NCI-H2107 treated with DMSO at 0.1 percent for 48 hours (cell line): ENCODE measurements at regions not wholly inside any gene's neighbourhood (a gene's known extent, or its start where the extent isn't known, plus 50 kb on each side); places are given as distances from the start of the nearest gene placed in this dataset.
A peak's percentile ranks its signal among the peaks of the same experiment; 100 is the strongest.
"Not testable (repeated sequence)": the region's sequence is repeated elsewhere in the genome, so short reads cannot be mapped to it uniquely, and the experiment has no call there.

ENCODE experiments used
- DNase-seq: peaks from one replicate; lab custom pipeline; 2025; ENCODE audit not compliant: unreplicated experiment; lab: John Stamatoyannopoulos, UW

DNA sequence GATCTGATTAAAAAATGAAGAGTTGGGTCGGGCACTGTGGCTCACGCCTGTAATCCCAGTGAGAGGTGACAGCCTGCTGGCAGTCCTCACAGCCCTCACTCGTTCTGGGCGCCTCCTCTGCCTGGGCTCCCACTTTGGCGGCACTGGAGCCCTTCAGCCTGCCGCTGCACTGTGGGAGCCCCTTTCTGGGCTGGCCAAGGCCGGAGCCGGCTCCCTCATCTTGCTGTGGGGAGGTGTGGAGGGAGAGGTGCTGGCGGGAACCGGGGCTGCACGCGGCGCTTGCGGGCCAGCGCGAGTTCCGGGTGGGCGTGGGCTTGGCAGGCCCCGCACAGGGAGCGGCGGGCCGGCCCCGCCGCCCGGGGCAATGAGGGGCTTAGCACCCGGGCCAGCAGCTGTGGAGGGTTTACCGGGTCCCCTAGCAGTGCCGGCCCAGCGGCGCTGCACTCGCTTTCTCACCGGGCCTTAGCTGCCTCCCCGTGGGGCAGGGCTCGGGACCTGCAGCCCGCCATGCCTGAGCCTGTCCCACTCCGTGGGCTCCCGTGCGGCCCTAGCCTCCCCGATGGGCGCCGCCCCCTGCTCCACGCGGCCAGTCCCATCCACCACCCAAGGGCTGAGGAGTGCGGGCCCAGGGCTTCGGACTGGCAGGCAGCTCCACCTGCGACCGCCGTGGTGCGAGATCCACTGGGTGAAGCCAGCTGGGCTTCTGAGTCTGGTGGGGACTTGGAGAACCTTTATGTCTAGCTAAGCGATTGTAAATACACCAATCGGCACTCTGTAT, 534.1 kb upstream of the ARRDC3 start:
- not testable (repeated sequence) for DNase-seq

DNA sequence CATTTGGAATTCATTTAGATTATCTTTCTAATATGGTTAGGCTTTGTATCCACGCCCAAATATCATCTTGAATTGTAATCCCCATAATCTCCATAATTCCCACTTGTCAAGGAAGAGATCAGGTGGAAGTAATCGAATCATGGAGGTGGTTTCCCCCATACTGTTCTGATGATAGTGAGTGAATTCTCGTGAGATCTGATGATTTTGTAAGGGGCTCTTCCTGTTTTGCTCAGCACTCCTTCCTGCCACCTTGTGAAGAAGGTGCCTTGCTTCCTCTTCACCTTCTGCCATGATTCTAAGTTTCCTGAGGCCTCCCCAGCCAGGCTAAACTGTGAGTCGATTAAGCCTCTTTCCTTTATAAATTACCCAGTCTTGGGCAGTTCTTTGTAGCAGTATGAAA, 527.5 kb upstream of the ARRDC3 start:
- no peak for DNase-seq

DNA sequence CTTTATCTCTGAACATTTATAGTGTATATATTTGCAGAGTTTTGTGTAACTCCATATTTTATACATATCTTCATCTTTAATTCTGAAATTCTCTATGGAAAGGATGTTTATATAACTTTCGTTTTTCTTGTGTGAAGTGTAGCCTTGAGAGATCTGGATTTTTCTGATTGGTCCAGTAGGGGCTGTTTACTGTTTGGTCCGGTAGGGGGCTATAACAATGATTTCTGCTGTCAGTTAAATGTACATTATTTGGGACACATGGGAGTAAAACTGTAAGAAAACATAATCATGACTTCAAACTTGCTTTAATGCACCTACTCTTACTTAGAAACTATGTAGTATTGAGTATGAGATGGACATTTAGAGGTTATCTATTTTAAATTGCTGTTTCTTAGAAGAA, 527.1 kb upstream of the ARRDC3 start:
- no peak for DNase-seq

DNA sequence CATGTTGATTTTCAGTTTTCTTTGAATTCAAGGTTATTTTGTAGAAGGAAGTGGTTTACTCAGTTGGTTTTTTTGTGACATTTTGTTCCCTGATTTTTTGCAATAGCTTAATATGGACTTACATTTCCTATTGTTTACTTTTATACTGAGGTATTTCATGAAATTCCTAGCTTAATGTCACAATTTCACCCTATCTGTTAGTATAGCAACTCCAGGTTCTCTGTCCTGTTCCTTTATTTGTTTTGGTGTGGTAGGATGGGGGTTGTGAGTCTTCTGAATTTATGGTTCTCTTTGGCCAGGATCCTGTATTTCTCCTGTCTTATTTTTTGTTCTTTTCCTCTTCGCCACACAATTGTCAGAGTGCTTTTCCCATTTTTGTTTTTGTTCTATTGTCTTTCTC, 523.4 kb upstream of the ARRDC3 start:
- DNase-seq = no peak

DNA sequence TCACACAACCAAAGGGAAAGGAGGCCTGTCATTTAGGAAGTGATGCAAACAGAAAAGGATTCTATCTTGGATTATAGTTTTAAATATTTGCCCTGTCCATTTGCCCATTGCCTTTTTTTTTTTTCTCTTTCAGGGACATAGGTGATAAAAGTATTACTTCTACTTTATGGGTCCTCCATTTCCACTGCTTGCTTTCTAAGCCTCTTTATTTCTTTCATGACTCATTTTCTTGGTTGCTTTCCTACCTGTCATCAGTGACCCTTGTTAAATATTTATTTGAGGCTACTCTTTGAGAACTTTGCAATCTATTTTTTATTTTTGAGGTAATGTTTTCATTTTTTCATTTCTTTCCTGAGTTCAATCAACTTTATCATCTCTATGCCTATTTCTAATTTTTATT, 522.9 kb upstream of the ARRDC3 start:
- no peak for DNase-seq

DNA sequence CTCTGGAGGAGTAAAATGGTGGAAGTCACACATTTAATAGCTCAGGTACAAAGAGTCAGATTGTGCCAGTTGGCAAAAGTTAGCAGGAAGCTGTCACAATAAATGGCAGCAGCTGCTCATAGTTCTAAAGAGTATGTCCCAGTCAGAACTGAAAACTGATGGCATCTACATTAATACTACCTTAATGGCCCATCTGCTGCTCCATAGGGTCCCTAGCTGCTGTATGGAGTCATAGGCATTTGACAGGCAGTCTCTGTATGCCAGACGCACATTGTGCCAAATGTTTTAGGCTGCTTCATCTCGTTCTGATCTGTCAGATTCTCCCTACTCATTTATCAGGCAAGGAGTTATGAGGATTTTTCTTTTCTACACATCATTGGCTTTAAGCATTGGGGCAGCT, 515.8 kb upstream of the ARRDC3 start:
- DNase-seq = no peak

DNA sequence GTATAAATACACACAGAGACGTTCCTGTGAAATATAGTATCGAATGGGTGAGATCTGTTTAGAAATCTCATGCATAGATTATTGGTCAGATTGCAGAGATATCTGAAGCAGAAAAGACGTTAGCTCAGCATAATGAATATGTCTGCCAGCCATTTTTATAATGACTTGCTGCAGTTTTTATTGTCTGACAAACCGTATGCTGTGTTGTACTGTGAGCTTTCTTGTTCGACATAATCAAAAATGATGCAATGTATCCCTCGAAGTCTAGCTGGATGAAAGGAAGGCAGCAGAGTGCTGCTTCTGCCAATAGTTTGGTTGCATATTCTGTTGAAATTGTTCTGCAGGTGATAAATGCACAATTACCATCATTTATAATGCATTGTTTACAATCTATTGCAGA, 514.9 kb upstream of the ARRDC3 start:
- no peak for DNase-seq

DNA sequence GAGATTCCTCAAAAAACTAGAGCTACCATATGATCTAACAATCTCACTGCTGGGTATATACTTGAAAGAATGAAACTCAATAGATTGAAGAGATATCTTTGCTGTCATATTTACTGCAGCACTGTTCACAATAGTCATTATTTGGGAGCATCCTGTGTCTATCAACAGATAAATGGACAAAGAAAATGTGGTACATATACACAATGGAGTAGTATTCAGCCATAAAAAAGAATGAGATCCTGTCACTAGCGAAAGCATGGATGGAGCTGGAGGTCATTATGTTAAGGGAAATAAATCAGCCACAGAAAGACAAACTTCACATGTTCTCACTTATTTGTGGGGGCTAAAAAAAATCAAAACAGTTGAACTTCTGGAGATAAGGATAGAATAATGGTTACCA, 505.7 kb upstream of the ARRDC3 start:
- no peak for DNase-seq

DNA sequence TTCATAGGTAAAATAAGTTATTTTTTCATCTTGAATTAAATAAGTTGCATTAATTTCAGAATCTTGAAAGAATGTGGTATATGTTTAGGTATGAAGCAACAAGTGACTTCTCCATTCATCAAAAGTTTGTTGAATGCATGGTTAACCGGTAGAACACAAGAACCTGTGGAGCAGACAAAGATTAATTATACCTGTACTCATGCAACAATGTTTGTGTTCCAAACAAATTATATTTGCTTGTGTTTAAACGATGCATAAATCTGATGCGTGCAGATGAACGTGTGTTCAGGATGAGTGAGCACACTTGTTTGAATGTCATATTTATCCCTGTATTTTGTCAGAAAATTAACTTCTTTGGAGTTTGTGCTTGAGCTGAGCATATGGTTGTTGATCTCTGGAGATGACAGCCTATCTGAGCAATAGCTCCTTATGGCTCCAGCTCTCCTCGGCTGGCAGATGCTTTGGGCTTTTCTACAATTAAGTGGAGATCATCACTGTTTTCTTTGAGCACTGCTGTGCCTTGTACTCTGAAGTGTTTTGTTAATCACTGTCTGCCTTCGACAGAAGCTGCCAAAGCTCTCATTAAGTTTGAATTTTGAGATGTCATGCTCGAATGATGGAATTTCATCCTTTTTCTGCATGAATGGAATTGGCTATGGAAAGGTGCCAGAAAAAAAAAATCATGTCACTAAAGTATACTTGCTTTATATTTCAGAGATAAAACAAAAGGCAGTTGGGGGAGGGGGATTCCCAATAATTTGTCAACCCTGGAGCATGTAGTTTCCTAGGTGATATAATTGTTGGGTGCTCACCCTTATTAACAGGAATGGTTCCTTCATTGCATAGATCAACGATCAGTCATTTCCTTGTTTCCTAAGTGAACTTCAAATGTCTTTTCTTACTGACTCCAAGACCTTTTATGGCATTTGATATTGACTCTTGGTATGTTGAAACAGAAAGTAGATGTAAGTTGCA, 502.5 kb upstream of the ARRDC3 start:
- no peak for DNase-seq

DNA sequence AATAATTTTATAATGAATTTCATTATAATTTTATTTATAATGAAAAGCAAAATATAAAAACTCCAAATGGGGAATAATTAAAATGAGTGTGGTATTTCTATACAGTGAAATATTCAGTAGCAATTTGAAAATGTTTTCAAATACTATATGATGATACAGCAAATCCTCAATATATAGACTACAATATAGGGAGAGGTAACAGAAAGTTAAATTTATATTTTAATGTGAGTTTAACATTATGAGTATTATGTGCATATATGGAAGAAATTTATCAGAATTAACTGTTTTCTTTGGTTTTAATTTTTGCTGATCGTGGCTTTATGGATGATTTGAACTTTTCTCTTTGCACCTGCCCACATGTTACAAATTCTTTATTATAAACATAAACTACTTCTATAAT, 500.9 kb upstream of the ARRDC3 start:
- DNase-seq = no peak

DNA sequence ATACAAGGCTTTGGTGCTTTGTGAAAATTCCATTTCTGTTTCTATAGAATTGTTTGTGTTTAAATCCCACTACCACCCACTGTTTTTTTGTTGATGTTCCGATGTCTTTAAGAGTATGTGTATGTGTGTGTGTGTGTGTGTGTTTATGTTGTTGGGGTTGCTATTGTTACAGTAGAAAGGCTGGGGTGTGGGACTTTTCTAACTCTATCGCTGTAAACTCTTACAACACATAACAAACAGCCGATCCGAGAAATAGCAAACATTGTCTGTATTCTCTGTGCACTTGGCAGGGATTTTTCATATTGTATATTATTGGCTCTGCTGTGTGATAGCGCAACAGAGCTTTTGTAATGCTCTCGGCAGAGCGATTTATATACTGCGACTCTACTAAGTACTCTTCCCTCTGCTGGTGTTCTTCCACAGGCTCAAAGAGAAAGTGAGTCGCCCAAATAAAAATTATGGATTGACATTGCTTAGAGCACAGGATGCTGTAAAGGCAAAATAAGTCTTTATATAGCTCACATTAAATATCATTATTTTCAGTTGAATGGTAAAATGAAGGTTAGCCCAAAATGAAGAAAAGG, 492.2 kb upstream of the ARRDC3 start:
- DNase-seq = no peak

DNA sequence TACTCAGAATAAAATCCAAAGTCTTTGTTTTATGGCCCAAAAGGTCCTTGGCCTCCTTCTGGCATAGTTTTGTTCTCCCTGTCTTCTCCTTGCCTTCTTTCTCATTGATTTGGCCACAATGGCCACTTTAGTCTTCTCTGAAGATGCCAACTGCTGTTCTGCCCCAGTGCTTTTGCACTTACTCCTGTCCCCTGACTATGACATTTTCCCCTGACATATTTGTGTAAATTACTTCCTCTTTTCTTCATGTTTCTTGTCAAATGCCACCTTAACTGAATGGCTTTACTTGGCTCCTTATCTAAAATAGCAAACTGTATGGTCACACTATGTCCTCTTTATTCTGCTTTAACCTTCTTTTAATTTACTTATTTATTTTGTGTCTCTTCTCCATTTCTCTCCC, 484.7 kb upstream of the ARRDC3 start:
- DNase-seq = no peak

DNA sequence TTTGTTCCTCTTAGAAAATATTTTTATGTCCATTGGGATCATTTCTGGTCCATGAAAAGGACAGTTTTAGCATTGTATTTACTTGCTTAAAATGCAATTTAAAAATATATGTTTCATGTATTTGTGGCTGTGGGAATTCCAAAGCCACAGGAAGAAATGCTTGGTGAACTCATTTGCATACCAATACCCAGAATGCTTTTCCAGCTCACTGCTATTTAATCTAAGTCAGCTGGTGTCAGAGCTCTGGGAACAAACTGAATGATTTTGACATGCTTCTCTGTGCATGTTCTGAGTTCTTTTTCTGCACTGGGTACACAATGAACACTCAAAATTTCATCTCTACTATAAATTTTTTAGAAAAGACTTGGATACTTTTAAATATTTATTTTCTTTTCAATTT, 482.8 kb upstream of the ARRDC3 start:
- no peak for DNase-seq

DNA sequence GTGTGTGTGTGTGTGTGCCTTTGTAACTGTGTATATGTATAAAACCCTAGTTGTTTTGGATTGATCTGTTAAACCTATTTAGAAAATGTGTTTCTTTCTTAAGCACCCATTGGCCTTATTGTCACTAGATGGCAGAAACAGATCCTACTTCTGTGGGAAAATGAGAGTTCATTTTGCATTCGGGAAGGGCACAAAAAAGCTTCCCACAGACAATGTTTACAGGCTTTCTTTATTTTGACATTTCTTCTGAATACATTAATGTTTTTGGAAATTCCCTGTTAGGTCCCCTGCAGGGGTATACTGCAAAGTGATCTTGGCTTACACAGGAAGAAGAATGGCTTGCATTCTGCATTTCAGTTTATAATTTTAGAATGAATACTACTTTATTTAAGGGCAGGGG, 481.8 kb upstream of the ARRDC3 start:
- peak; percentile 0 for DNase-seq

DNA sequence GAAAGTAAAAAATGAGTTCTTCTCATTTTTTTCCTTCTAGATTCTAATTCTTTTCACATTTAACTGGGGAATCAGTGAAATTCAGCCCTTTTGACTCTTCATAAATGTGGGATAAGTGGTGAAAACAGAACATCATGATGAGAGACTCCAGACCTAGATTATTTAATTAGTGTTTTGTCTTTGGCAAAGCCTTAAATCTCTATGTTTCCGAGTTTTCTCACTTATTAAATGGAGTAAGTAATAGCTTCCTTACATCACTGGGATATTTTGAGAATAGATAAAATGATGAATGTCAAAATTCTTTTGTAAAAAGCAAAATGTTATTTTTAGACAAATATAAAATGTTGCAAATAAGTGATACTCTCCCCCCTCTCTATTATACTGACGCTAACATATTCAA, 468.6 kb upstream of the ARRDC3 start:
- no peak for DNase-seq

DNA sequence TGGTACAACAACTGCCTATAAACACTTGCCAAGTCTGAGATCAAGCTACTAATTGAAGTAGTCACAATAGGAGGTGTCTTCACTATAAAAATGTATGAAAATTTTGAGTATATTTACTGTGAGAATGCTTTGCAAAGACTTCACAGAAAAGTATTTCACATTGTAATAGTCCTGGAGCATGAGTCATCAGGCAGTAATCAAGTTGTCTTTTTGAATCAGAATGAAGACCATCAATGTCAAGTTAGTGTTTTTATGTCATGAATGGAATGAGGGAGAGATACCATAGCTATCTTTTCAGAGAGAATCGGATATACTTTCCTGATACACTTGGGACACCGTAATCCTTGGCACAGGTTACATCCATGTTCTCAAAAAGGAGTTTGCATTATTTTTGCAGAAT, 466.9 kb upstream of the ARRDC3 start:
- no peak for DNase-seq

DNA sequence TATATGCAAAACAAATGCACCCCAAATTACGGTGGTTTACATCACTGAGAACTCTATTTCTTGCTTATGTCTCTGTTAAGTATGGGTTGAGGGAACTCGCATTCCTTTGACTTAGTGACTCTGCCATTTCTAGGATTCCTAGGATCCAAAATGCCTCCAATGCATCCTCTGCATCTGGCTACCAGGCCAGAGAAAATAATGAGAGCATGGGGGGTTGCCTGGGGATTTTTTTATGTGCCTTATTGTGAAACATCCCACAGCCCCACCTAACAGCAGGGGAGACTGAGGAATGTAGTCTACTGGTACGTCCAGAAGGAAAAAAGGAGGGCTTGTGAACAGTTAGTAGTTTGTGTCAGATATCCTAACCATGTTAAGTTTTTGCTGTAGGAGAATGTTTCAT, 466.0 kb upstream of the ARRDC3 start:
- no peak for DNase-seq

DNA sequence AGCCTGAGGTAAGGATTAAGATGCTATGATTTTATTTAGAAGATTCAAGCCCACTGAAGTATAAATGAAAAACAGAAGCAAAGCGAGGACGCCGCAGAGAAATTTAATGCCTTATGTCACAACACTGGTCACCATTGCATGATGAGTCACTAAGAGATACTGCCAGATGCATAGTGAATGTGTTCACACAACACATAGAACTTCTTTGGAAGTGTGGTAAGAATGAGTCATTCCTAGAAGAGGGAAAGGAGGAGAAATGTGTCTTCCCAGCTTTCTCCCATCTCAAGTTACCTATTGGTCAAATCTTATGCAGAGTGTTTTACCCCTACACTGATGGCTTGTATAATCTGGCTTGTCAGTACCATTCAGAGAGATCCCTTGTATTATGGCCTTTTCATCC, 465.3 kb upstream of the ARRDC3 start:
- no peak for DNase-seq

DNA sequence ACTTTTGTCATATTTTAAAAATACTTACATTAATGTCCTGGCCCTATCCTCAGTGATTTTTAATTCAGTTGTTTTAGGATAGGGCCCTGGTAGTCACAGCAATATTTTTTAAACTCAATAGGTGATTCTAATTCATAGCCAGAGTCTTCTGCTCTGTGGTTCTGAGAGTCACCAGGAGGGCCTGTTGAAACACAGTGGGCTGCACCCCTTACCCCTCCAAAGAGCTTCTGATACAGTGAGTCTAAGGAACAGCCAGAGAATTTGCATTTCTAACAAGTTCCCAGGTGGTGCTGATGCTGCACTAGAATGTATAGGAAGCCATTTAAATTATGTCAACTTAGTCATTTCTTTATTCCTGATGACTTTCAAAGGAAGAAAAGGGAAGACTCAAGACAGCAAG, 458.3 kb upstream of the ARRDC3 start:
- no peak for DNase-seq

DNA sequence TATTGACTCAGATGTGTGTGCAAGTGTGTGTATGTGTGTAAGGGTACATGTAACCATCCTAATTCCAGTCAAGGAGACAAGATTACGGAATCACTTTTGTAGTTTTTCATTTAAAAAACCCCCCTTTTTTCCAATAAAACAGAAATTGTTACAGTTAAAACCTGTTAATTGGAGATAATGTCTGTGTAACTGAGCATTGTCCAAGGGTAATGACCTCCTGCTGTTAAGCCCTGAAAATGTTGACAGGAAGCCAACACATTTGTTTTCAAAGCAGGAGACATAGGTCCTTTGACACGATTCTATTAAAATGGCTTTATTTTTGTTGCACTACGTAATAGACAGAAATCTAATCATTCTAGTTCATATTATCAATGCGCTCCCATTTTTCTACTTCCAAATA, 457.3 kb upstream of the ARRDC3 start:
- DNase-seq = no peak

DNA sequence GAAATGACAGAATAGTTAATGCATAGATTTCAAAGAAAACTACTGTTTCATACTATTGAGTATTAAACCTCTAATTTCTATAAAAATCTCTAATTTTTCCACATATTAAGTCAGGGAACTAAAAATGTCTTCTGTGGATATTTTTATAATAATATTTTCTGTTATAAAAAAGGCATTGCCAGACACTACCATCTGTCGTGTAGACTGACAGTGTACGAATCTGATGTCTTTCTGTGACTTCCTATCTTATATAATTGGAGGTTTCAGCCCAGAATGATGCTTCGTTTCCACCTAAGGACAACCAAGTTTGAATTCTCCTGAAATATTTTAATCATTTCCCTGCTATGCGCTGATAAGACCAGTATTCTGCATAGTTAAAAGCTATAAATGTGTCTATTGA, 456.6 kb upstream of the ARRDC3 start:
- DNase-seq = no peak

DNA sequence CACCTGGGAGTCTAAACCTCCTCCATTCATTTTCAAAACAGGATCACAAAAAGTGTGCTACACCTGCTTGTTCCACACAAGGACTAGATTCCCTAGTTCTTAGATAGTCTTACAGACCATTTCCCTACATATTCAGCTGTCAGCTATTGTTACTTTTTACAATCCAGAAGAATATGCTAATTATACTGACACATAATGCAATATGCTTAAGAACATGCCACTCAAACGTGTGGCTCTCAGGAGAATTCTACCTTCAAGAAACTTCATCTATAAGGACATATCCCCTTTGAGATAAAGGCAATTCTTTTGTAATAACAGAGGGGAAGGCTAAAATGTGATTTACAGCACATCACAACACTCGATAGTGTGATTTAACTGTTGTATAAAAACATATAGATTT, 456.1 kb upstream of the ARRDC3 start:
- DNase-seq = no peak
